ENCODE measurements at regions not wholly inside any gene's neighbourhood (a gene's known extent, or its start where the extent isn't known, plus 50 kb on each side); places are given as distances from the start of the nearest gene placed in this dataset.

- ATAC-seq (ENCODE audit: poor library complexity) (no peak), DNase-seq (no peak)
- H3K9me3 ChIP-seq (ENCODE audit: control insufficient read depth in 1 of 2, insufficient read depth in 1 of 2, low read length in 2 of 2), result no peaks in the 10 kb centered on the region
- intact Hi-C loops (cut with DNase I, micrococcal nuclease), result no loop called here
- ChIA-PET CTCF (no interaction called here), POLR2A (no interaction called here)
- H3K27me3 ChIP-seq (ENCODE audit: control insufficient read depth in 1 of 2, insufficient read depth in 2 of 2, low read length in 2 of 2), result no peaks in the 10 kb centered on the region
- no peaks in the 10 kb centered on the region for H3K4me1 ChIP-seq (ENCODE audit: insufficient read depth, low read length)
- H3K4me3 ChIP-seq (ENCODE audit: low read length), result no peak overlapping the region
- Mint-ChIP-seq H3K27me3 (no peaks in the 10 kb centered on the region), H3K36me3 (ENCODE audit: low read depth) (no peaks in the 10 kb centered on the region), H3K9me3 (no peaks in the 10 kb centered on the region), H3K4me3 (no peak overlapping the region), H3K27ac (no peak overlapping the region), H3K4me1 (ENCODE audit: low read depth) (no peaks in the 10 kb centered on the region)
- TF ChIP-seq, protein P1, sequence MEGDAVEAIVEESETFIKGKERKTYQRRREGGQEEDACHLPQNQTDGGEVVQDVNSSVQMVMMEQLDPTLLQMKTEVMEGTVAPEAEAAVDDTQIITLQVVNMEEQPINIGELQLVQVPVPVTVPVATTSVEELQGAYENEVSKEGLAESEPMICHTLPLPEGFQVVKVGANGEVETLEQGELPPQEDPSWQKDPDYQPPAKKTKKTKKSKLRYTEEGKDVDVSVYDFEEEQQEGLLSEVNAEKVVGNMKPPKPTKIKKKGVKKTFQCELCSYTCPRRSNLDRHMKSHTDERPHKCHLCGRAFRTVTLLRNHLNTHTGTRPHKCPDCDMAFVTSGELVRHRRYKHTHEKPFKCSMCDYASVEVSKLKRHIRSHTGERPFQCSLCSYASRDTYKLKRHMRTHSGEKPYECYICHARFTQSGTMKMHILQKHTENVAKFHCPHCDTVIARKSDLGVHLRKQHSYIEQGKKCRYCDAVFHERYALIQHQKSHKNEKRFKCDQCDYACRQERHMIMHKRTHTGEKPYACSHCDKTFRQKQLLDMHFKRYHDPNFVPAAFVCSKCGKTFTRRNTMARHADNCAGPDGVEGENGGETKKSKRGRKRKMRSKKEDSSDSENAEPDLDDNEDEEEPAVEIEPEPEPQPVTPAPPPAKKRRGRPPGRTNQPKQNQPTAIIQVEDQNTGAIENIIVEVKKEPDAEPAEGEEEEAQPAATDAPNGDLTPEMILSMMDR (IDR thresholded peaks at IDR 0.05), result no peak
- H3K36me3 ChIP-seq (ENCODE audit: insufficient read depth, low read length), result no peaks in the 10 kb centered on the region
- H3K27ac ChIP-seq (ENCODE audit: low read depth in 1 of 2, low read length in 2 of 2), result no peak overlapping the region
These were observed 65.7 kb downstream of the BEX3 start for GRCh38 chrX:103441878-103442535.

- no peak for DNase-seq
- H3K36me3 ChIP-seq (ENCODE audit: insufficient read depth, low read length), result no peaks in the 10 kb centered on the region
- no peak overlapping the region for H3K27ac ChIP-seq (ENCODE audit: low read depth in 1 of 2, low read length in 2 of 2)
- TF ChIP-seq, protein P1 (IDR thresholded peaks at IDR 0.05), result no peak
- Mint-ChIP-seq H3K27ac (no peak overlapping the region), H3K27me3 (no peaks in the 10 kb centered on the region), H3K36me3 (ENCODE audit: low read depth) (no peaks in the 10 kb centered on the region), H3K4me1 (ENCODE audit: low read depth) (no peaks in the 10 kb centered on the region), H3K9me3 (no peaks in the 10 kb centered on the region), H3K4me3 (no peak overlapping the region)
- no peak for ATAC-seq (ENCODE audit: poor library complexity)
- CTCF ChIA-PET, result no interaction called here
- no peaks in the 10 kb centered on the region for H3K9me3 ChIP-seq (ENCODE audit: control insufficient read depth in 1 of 2, insufficient read depth in 1 of 2, low read length in 2 of 2)
- POLR2A ChIA-PET, result no interaction called here
- intact Hi-C loops (cut with DNase I, micrococcal nuclease), result no loop called here
- no peaks in the 10 kb centered on the region for H3K4me1 ChIP-seq (ENCODE audit: insufficient read depth, low read length)
- no peak overlapping the region for H3K4me3 ChIP-seq (ENCODE audit: low read length)
- H3K27me3 ChIP-seq (ENCODE audit: control insufficient read depth in 1 of 2, insufficient read depth in 2 of 2, low read length in 2 of 2), result no peaks in the 10 kb centered on the region
These were observed 66.2 kb downstream of the BEX3 start for GRCh38 chrX:103442536-103442901.

GRCh38 chrX:103446665-103447302 lies 70.4 kb downstream of the BEX3 start:
- TF ChIP-seq, protein P1 (IDR thresholded peaks at IDR 0.05), result no peak
- H3K4me1 Mint-ChIP-seq (ENCODE audit: low read depth), result no peaks in the 10 kb centered on the region
- CTCF ChIA-PET, result no interaction called here
- H3K4me3 Mint-ChIP-seq, result no peak overlapping the region
- Histone ChIP-seq H3K27me3 (ENCODE audit: control insufficient read depth in 1 of 2, insufficient read depth in 2 of 2, low read length in 2 of 2) (no peaks in the 10 kb centered on the region), H3K9me3 (ENCODE audit: control insufficient read depth in 1 of 2, insufficient read depth in 1 of 2, low read length in 2 of 2) (no peaks in the 10 kb centered on the region), H3K27ac (ENCODE audit: low read depth in 1 of 2, low read length in 2 of 2) (no peak overlapping the region), H3K36me3 (ENCODE audit: insufficient read depth, low read length) (no peaks in the 10 kb centered on the region), H3K4me1 (ENCODE audit: insufficient read depth, low read length) (no peaks in the 10 kb centered on the region), H3K4me3 (ENCODE audit: low read length) (no peak overlapping the region)
- peak; percentile 52 for ATAC-seq (ENCODE audit: poor library complexity)
- H3K36me3 Mint-ChIP-seq (ENCODE audit: low read depth), result no peaks in the 10 kb centered on the region
- no peaks in the 10 kb centered on the region for H3K9me3 Mint-ChIP-seq
- H3K27ac Mint-ChIP-seq, result no peak overlapping the region
- DNase-seq, result peak in 2 of 14 experiments; percentile 15 to 25
- intact Hi-C loops (cut with DNase I, micrococcal nuclease), result no loop called here
- H3K27me3 Mint-ChIP-seq, result no peaks in the 10 kb centered on the region
- POLR2A ChIA-PET, result no interaction called here

Data from CD4-positive, alpha-beta T cell (primary cell).